ENCODE measurements at regions not wholly inside any gene's neighbourhood (a gene's known extent, or its start where the extent isn't known, plus 50 kb on each side); places are given as distances from the start of the nearest gene placed in this dataset.

DNA sequence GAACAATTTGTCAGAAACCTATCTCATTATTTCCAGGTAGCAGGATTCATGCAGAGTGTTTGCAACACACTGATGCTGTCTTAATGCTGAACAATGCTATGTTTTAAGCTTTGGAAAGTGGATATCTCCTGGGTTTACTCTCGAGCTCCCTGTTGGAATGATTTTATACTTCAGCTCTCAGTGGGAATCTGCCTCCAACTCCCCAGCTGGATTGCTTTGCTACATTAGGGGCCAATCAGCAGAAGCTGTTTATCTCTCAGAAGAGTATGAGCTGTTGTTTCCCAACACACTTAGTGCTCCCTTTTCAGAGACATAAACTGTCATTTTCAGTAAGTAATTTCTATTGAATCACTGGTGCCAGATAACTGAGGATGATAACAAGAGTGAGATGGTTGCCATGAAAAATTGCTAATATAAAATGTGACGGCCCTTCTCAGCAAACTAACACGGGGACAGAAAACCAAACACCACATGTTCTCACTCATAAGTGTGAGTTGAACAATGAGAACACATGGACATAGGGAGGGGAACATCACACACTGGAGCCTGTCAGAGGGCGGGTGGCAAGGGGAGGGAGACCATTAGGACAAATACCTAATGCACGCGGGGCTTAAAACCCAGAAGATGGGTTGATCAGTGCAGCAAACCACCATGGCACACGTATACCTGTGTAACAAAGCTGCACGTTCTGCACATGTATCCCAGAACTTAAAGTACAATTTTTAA, 265.9 kb upstream of the RUNX1 start:
- H3K4me3 Mint-ChIP-seq (ENCODE audit: unreplicated experiment) = no peak overlapping the region
- no peak overlapping the region for H3K27ac Mint-ChIP-seq (ENCODE audit: unreplicated experiment)
- peaks cover 8% of the 10 kb centered on the region for H3K4me1 Mint-ChIP-seq (ENCODE audit: low read depth, unreplicated experiment)
- H3K27me3 Mint-ChIP-seq (ENCODE audit: unreplicated experiment) = no peaks in the 10 kb centered on the region
- DNase-seq = no peak
- peaks cover 1% of the 10 kb centered on the region for H3K9me3 Mint-ChIP-seq (ENCODE audit: unreplicated experiment)
- TF ChIP-seq CTCF (IDR thresholded peaks at IDR 0.05; ENCODE audit: partially characterized antibody, unreplicated experiment) = no peak
- no peaks in the 10 kb centered on the region for H3K36me3 Mint-ChIP-seq (ENCODE audit: unreplicated experiment)

GRCh38 chr21:35311985-35312384, 262.9 kb upstream of the RUNX1 start:
- H3K27ac Mint-ChIP-seq (ENCODE audit: unreplicated experiment) = no peak overlapping the region
- DNase-seq = no peak
- peaks cover 8% of the 10 kb centered on the region for H3K4me1 Mint-ChIP-seq (ENCODE audit: low read depth, unreplicated experiment)
- no peaks in the 10 kb centered on the region for H3K27me3 Mint-ChIP-seq (ENCODE audit: unreplicated experiment)
- H3K9me3 Mint-ChIP-seq (ENCODE audit: unreplicated experiment) = peaks cover 1% of the 10 kb centered on the region
- H3K4me3 Mint-ChIP-seq (ENCODE audit: unreplicated experiment) = no peak overlapping the region
- TF ChIP-seq CTCF (IDR thresholded peaks at IDR 0.05; ENCODE audit: partially characterized antibody, unreplicated experiment) = no peak
- no peaks in the 10 kb centered on the region for H3K36me3 Mint-ChIP-seq (ENCODE audit: unreplicated experiment)

GRCh38 chr21:35309316-35309715, 260.2 kb upstream of the RUNX1 start:
- no peaks in the 10 kb centered on the region for H3K27me3 Mint-ChIP-seq (ENCODE audit: unreplicated experiment)
- peaks cover 8% of the 10 kb centered on the region for H3K4me1 Mint-ChIP-seq (ENCODE audit: low read depth, unreplicated experiment)
- H3K36me3 Mint-ChIP-seq (ENCODE audit: unreplicated experiment) = no peaks in the 10 kb centered on the region
- no peak overlapping the region for H3K27ac Mint-ChIP-seq (ENCODE audit: unreplicated experiment)
- H3K9me3 Mint-ChIP-seq (ENCODE audit: unreplicated experiment) = no peaks in the 10 kb centered on the region
- no peak for TF ChIP-seq CTCF (IDR thresholded peaks at IDR 0.05; ENCODE audit: partially characterized antibody, unreplicated experiment)
- H3K4me3 Mint-ChIP-seq (ENCODE audit: unreplicated experiment) = no peak overlapping the region
- no peak for DNase-seq

GRCh38 chr21:35303085-35303484, 254.0 kb upstream of the RUNX1 start:
- DNase-seq = no peak
- TF ChIP-seq CTCF (IDR thresholded peaks at IDR 0.05; ENCODE audit: partially characterized antibody, unreplicated experiment) = no peak
- H3K4me3 Mint-ChIP-seq (ENCODE audit: unreplicated experiment) = no peak overlapping the region
- peaks cover 2% of the 10 kb centered on the region for H3K27me3 Mint-ChIP-seq (ENCODE audit: unreplicated experiment)
- no peak overlapping the region for H3K27ac Mint-ChIP-seq (ENCODE audit: unreplicated experiment)
- peaks cover 6% of the 10 kb centered on the region for H3K4me1 Mint-ChIP-seq (ENCODE audit: low read depth, unreplicated experiment)
- H3K36me3 Mint-ChIP-seq (ENCODE audit: unreplicated experiment) = no peaks in the 10 kb centered on the region
- H3K9me3 Mint-ChIP-seq (ENCODE audit: unreplicated experiment) = no peaks in the 10 kb centered on the region

GRCh38 chr21:35298757-35299156, 249.7 kb upstream of the RUNX1 start:
- Mint-ChIP-seq H3K4me3 (ENCODE audit: unreplicated experiment) (no peak overlapping the region), H3K36me3 (ENCODE audit: unreplicated experiment) (peaks cover 4% of the 10 kb centered on the region), H3K27me3 (ENCODE audit: unreplicated experiment) (peaks cover 2% of the 10 kb centered on the region), H3K4me1 (ENCODE audit: low read depth, unreplicated experiment) (peaks cover 6% of the 10 kb centered on the region), H3K9me3 (ENCODE audit: unreplicated experiment) (no peaks in the 10 kb centered on the region), H3K27ac (ENCODE audit: unreplicated experiment) (no peak overlapping the region)
- TF ChIP-seq CTCF (IDR thresholded peaks at IDR 0.05; ENCODE audit: partially characterized antibody, unreplicated experiment) = no peak
- no peak for DNase-seq
